ENCODE measurements at regions not wholly inside any gene's neighbourhood (a gene's known extent, or its start where the extent isn't known, plus 50 kb on each side); places are given as distances from the start of the nearest gene placed in this dataset.
"Not testable (repeated sequence)": the region's sequence is repeated elsewhere in the genome, so short reads cannot be mapped to it uniquely, and the experiment has no call there.

DNA sequence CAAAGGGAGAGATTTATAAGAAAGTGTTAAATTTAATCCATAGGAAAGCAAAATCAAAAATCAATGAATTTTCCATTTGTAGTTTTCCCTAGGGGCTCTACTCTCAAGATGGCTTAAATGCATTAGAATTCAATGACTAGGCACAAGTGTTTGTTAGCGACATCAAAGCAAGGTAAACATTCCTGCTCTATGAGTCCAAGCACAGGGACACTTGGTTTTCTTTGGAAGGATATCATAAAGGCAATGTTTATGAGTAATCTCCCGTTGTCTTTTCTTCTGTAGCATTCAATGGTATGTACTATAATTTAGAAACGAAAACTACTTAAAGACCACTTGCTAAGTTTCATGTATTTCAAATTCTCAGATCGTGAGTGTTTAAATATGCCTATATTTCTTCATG is 54.8 kb upstream of the ZNF717 start:
- DNase-seq; H3K27me3 ChIP-seq (ENCODE audit: insufficient read depth, low read length, poor library complexity); H3K4me2 ChIP-seq (ENCODE audit: insufficient read depth, low read length); H3K36me3 ChIP-seq (ENCODE audit: insufficient read depth, low read length); H3K9me3 ChIP-seq (ENCODE audit: insufficient read depth, low read length, severe bottlenecking); H3K27ac ChIP-seq (ENCODE audit: low read length); H2AFZ ChIP-seq (ENCODE audit: low read depth, low read length); ATAC-seq (ENCODE audit: insufficient read depth, low read depth); H3K4me3 ChIP-seq (ENCODE audit: low read depth in 1 of 2, low read length in 2 of 2); H3K9ac ChIP-seq (ENCODE audit: low read depth, low read length); H3K79me2 ChIP-seq (ENCODE audit: insufficient read depth, low read length); H3K4me1 ChIP-seq (ENCODE audit: insufficient read depth, low read length); H4K20me1 ChIP-seq (ENCODE audit: insufficient read depth, low read length): not testable (repeated sequence)

- H2AFZ ChIP-seq (ENCODE audit: low read depth, low read length); H4K20me1 ChIP-seq (ENCODE audit: insufficient read depth, low read length); H3K4me2 ChIP-seq (ENCODE audit: insufficient read depth, low read length); DNase-seq; H3K9ac ChIP-seq (ENCODE audit: low read depth, low read length); H3K36me3 ChIP-seq (ENCODE audit: insufficient read depth, low read length); H3K4me1 ChIP-seq (ENCODE audit: insufficient read depth, low read length); H3K27me3 ChIP-seq (ENCODE audit: insufficient read depth, low read length, poor library complexity); H3K9me3 ChIP-seq (ENCODE audit: insufficient read depth, low read length, severe bottlenecking); ATAC-seq (ENCODE audit: insufficient read depth, low read depth); H3K4me3 ChIP-seq (ENCODE audit: low read depth in 1 of 2, low read length in 2 of 2); H3K79me2 ChIP-seq (ENCODE audit: insufficient read depth, low read length); H3K27ac ChIP-seq (ENCODE audit: low read length): not testable (repeated sequence)
Observed at GRCh38 chr3:75850301-75851008, 65.1 kb upstream of the ZNF717 start.

DNA sequence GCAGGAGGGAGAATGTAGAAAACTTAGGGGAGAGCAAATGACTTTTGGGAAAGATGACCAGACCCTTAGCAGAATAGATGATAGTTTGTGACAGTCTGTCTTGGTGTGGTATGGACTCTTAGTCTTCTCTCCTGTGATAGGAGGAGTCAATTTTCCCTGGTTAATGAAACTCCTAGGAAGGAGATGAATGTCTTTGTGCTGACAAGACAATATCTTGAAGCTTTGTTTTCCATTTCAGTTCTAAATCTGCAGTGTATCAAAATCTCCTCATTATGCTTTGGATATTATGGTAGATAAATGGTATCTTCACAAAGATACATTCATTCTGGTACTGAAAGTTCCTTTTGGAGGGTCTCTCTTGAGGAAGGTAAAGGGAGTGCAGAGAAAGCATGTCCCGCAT is 77.8 kb upstream of the ZNF717 start:
- Histone ChIP-seq H3K27ac (ENCODE audit: low read length) (no peak overlapping the region), H2AFZ (ENCODE audit: low read depth, low read length) (no peak overlapping the region), H3K4me1 (ENCODE audit: insufficient read depth, low read length) (no peaks in the 10 kb centered on the region), H3K9ac (ENCODE audit: low read depth, low read length) (no peak overlapping the region), H3K36me3 (ENCODE audit: insufficient read depth, low read length) (no peaks in the 10 kb centered on the region), H3K4me2 (ENCODE audit: insufficient read depth, low read length) (no peak overlapping the region), H3K9me3 (ENCODE audit: insufficient read depth, low read length, severe bottlenecking) (no peaks in the 10 kb centered on the region), H3K4me3 (ENCODE audit: low read depth in 1 of 2, low read length in 2 of 2) (no peak overlapping the region), H4K20me1 (ENCODE audit: insufficient read depth, low read length) (no peaks in the 10 kb centered on the region), H3K27me3 (ENCODE audit: insufficient read depth, low read length, poor library complexity) (no peaks in the 10 kb centered on the region), H3K79me2 (ENCODE audit: insufficient read depth, low read length) (no peaks in the 10 kb centered on the region)
- TF ChIP-seq EZH2 (IDR thresholded peaks at IDR 0.05; ENCODE audit: borderline replicate concordance, low read depth, low read length, severe bottlenecking) (no peak), CTCF (IDR thresholded peaks at IDR 0.05; ENCODE audit: borderline replicate concordance, extremely low read depth, low read length, poor library complexity, severe bottlenecking) (no peak)
- ATAC-seq (ENCODE audit: insufficient read depth, low read depth) (no peak), DNase-seq (no peak)

DNA sequence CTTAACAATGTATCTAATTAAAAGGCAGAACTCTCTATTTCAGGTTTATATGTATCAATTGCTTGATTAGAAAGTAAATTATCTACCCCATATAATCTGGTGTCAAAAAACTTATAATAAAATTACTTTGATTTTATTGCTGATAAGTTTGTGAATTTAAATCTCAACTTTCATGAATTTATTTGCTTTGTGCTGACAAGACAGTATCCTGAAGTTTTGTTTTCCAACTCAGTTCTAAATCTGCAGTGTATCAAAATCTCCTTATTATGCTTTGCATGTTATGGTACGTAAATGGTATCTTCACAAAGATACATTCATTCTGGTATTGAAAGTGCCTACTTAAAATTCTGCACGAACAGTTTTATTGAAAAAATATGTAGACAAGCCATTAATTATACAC is 78.5 kb upstream of the ZNF717 start:
- H3K79me2 ChIP-seq (ENCODE audit: insufficient read depth, low read length): no peaks in the 10 kb centered on the region
- no peaks in the 10 kb centered on the region for H3K9me3 ChIP-seq (ENCODE audit: insufficient read depth, low read length, severe bottlenecking)
- no peaks in the 10 kb centered on the region for H3K36me3 ChIP-seq (ENCODE audit: insufficient read depth, low read length)
- H3K27ac ChIP-seq (ENCODE audit: low read length): no peak overlapping the region
- H3K4me2 ChIP-seq (ENCODE audit: insufficient read depth, low read length): no peak overlapping the region
- H3K27me3 ChIP-seq (ENCODE audit: insufficient read depth, low read length, poor library complexity): no peaks in the 10 kb centered on the region
- no peak overlapping the region for H3K9ac ChIP-seq (ENCODE audit: low read depth, low read length)
- no peaks in the 10 kb centered on the region for H4K20me1 ChIP-seq (ENCODE audit: insufficient read depth, low read length)
- DNase-seq (no peak), ATAC-seq (ENCODE audit: insufficient read depth, low read depth) (no peak)
- H3K4me1 ChIP-seq (ENCODE audit: insufficient read depth, low read length): no peaks in the 10 kb centered on the region
- no peak overlapping the region for H2AFZ ChIP-seq (ENCODE audit: low read depth, low read length)
- no peak overlapping the region for H3K4me3 ChIP-seq (ENCODE audit: low read depth in 1 of 2, low read length in 2 of 2)
- no peak for TF ChIP-seq CTCF (IDR thresholded peaks at IDR 0.05; ENCODE audit: borderline replicate concordance, extremely low read depth, low read length, poor library complexity, severe bottlenecking)
- TF ChIP-seq EZH2 (IDR thresholded peaks at IDR 0.05; ENCODE audit: borderline replicate concordance, low read depth, low read length, severe bottlenecking): no peak

GRCh38 chr3:75883719-75884118 is 98.4 kb upstream of the ZNF717 start:
- H4K20me1 ChIP-seq (ENCODE audit: insufficient read depth, low read length); H3K27me3 ChIP-seq (ENCODE audit: insufficient read depth, low read length, poor library complexity); H2AFZ ChIP-seq (ENCODE audit: low read depth, low read length); H3K4me3 ChIP-seq (ENCODE audit: low read depth in 1 of 2, low read length in 2 of 2); ATAC-seq (ENCODE audit: insufficient read depth, low read depth); H3K27ac ChIP-seq (ENCODE audit: low read length); H3K9ac ChIP-seq (ENCODE audit: low read depth, low read length); H3K36me3 ChIP-seq (ENCODE audit: insufficient read depth, low read length); H3K4me2 ChIP-seq (ENCODE audit: insufficient read depth, low read length); DNase-seq; H3K4me1 ChIP-seq (ENCODE audit: insufficient read depth, low read length); H3K79me2 ChIP-seq (ENCODE audit: insufficient read depth, low read length); H3K9me3 ChIP-seq (ENCODE audit: insufficient read depth, low read length, severe bottlenecking): not testable (repeated sequence)

Measured in DND-41 (cell line).